PC-3 (cell line): ENCODE measurements at regions not wholly inside any gene's neighbourhood (a gene's known extent, or its start where the extent isn't known, plus 50 kb on each side); places are given as distances from the start of the nearest gene placed in this dataset.

Experiments
- ATAC-seq: fragments of 200-7000 bp; cut with Tn5 transposase; 2 replicates; pipeline ENCODE4 v1.9.1; 2020; ENCODE audit warnings: mild to moderate bottlenecking, moderate library complexity
- BruUV-seq: library from RNA; stranded (reverse); fragments of 400-500 nt; replicated peaks from 2 replicates; lab custom pipeline; 2021; lab: Mats Ljungman, UMichigan
- CTCF ChIA-PET: fragments of 300-600 bp; sonication (Branson Sonifier 250); formaldehyde crosslinking; loops from one replicate; lab custom pipeline; 2022; ENCODE audit warnings: antibody characterized with exemption; lab: Charles Lee
- POLR2A ChIA-PET: fragments of 300-600 bp; sonication (Branson Sonifier 250); formaldehyde crosslinking; loops from one replicate; lab custom pipeline; 2022; ENCODE audit warnings: antibody characterized with exemption; ENCODE audit not compliant: unreplicated experiment; lab: Charles Lee
- DNase-seq: peaks from one replicate; pipeline ENCODE4 v3.0.0-alpha.2; 2015
- H2AFZ ChIP-seq: fragments of 300-600 bp; sonication (generic); 2 replicates; pipeline ENCODE4 v1.6.0; 2016; ENCODE audit warnings: antibody characterized with exemption, low read length
- H3F3A ChIP-seq: fragments of 300-600 bp; sonication (generic); one replicate; pipeline ENCODE4 v1.6.0; 2017; ENCODE audit warnings: antibody characterized with exemption, low read length, control low read depth, mild to moderate bottlenecking; ENCODE audit not compliant: unreplicated experiment
- H3K27ac ChIP-seq: fragments of 300-600 bp; sonication (generic); 2 replicates; pipeline ENCODE4 v1.5.1; 2016; ENCODE audit warnings: mild to moderate bottlenecking, low read length
- H3K27me3 ChIP-seq: fragments of 300-600 bp; sonication (generic); 2 replicates; pipeline ENCODE4 v1.6.1; 2016; ENCODE audit warnings: low read length, mixed read lengths
- H3K36me3 ChIP-seq: fragments of 300-600 bp; sonication (generic); 2 replicates; pipeline ENCODE4 v1.6.1; 2016; ENCODE audit warnings: low read depth, mixed run types, low read length, mixed read lengths
- H3K4me1 ChIP-seq: fragments of 300-600 bp; sonication (generic); 2 replicates; pipeline ENCODE4 v1.5.1; 2016; ENCODE audit warnings: low read length; ENCODE audit not compliant: insufficient read depth
- H3K4me2 ChIP-seq: fragments of 300-600 bp; sonication (generic); 2 replicates; pipeline ENCODE4 v1.6.0; 2016; ENCODE audit warnings: low read length
- H3K4me3 ChIP-seq: fragments of 300-600 bp; sonication (generic); 2 replicates; pipeline ENCODE4 v1.5.1; 2016; ENCODE audit warnings: mild to moderate bottlenecking, low read length, mixed read lengths
- H3K79me2 ChIP-seq: fragments of 300-600 bp; sonication (generic); 2 replicates; pipeline ENCODE4 v1.6.1; 2017; ENCODE audit warnings: low read length, mixed read lengths
- H3K9ac ChIP-seq: fragments of 300-600 bp; sonication (generic); 2 replicates; pipeline ENCODE4 v1.6.0; 2016; ENCODE audit warnings: mild to moderate bottlenecking, low read length
- H3K9me2 ChIP-seq: fragments of 300-600 bp; sonication (generic); replicated peaks from 2 replicates; pipeline ENCODE4 v1.6.1; 2016; ENCODE audit warnings: mixed run types, low read length, mixed read lengths
- H3K9me3 ChIP-seq: fragments of 300-600 bp; sonication (generic); 2 replicates; pipeline ENCODE4 v1.6.1; 2016; ENCODE audit warnings: low read length, mixed read lengths
- H4K20me1 ChIP-seq: fragments of 300-600 bp; sonication (generic); 2 replicates; pipeline ENCODE4 v1.6.1; 2016; ENCODE audit warnings: low read length, mixed read lengths
- EZH2 ChIP-seq: fragments of 300-600 bp; sonication (generic); IDR thresholded peaks from one replicate; pipeline ENCODE4 v1.6.1; 2017; ENCODE audit warnings: antibody characterized with exemption, mild to moderate bottlenecking, low read length; ENCODE audit not compliant: unreplicated experiment
- EZH2phosphoT487 ChIP-seq: fragments of 300-600 bp; sonication (generic); IDR thresholded peaks from 2 replicates; pipeline ENCODE4 v1.6.1; 2018; ENCODE audit warnings: mild to moderate bottlenecking, antibody characterized with exemption, low read length, borderline replicate concordance
- intact Hi-C: fragments of 100-400 bp; cut with micrococcal nuclease; formaldehyde crosslinking; loops from 2 replicates; pipeline ENCODE4 v1.9.0; 2023
- TF ChIP-seq, protein P1 (sequence below): fragments of 300-600 bp; sonication (generic); conservative IDR thresholded peaks from 2 replicates; pipeline ENCODE4 v1.5.1; 2017; ENCODE audit warnings: antibody characterized with exemption, low read depth, mild to moderate bottlenecking, low read length

DNA sequence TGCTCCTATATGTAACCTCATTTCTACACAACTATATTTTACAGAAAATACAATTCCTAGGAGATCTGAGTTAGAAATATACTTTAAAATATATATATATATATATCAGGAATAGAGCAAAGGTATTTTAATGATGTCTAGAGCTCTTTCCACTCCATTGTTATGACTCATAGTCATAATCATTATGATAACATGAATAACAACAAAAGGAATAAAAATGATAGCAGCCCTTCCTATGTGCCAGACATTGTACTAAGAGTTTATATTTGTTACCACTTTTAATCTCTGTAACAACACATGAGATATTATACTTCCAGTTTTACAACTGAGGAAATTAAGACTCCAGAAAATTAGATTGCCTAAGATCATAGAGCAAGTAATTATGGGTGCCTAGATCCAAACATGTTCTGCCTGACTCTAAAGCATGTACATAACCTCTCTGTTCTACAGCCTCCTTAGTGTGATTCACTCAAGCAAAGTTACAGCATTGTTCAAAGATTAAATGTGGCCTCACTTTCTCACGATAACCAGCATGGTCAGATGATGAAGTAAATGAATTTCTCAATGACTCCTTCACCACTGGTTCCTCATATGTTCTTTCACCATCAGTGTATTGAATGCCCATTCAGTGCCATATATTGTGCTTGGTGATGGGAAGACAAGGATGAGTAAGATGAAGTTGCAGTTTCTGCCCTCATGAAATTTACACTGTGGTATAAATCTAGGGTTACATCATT, 452.1 kb downstream of the EFNA5 start:
- ATAC-seq (no peak), DNase-seq (peak; percentile 17)
- H3K9me3 ChIP-seq: no peaks in the 10 kb centered on the region
- intact Hi-C loops: no loop called here
- ChIA-PET CTCF (interaction anchor here (0.6 kb wide), 1 partner anchor 747 kb away, joined by 3 read pairs; no protein-coding TSS in a partner anchor), POLR2A (no interaction called here)
- H4K20me1 ChIP-seq: no peaks in the 10 kb centered on the region
- no peaks in the 10 kb centered on the region for H3F3A ChIP-seq
- peak overlapping the region; percentile 55; the same call in 1 of the 2 replicates for H3K27ac ChIP-seq
- H3K9me2 ChIP-seq: no peaks in the 10 kb centered on the region
- H3K4me2 ChIP-seq: peak overlapping the region; percentile 76; the same call in 1 of the 2 replicates
- H3K9ac ChIP-seq: no peak overlapping the region
- no TSS peak for BruUV-seq
- H3K27me3 ChIP-seq: no peaks in the 10 kb centered on the region
- TF ChIP-seq, protein P1, sequence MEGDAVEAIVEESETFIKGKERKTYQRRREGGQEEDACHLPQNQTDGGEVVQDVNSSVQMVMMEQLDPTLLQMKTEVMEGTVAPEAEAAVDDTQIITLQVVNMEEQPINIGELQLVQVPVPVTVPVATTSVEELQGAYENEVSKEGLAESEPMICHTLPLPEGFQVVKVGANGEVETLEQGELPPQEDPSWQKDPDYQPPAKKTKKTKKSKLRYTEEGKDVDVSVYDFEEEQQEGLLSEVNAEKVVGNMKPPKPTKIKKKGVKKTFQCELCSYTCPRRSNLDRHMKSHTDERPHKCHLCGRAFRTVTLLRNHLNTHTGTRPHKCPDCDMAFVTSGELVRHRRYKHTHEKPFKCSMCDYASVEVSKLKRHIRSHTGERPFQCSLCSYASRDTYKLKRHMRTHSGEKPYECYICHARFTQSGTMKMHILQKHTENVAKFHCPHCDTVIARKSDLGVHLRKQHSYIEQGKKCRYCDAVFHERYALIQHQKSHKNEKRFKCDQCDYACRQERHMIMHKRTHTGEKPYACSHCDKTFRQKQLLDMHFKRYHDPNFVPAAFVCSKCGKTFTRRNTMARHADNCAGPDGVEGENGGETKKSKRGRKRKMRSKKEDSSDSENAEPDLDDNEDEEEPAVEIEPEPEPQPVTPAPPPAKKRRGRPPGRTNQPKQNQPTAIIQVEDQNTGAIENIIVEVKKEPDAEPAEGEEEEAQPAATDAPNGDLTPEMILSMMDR: no peak
- no peak for TF ChIP-seq EZH2phosphoT487
- H3K36me3 ChIP-seq: no peaks in the 10 kb centered on the region
- H3K4me1 ChIP-seq: peaks cover 36% of the 10 kb centered on the region
- no peak overlapping the region for H2AFZ ChIP-seq
- no peaks in the 10 kb centered on the region for H3K79me2 ChIP-seq
- H3K4me3 ChIP-seq: no peak overlapping the region

DNA sequence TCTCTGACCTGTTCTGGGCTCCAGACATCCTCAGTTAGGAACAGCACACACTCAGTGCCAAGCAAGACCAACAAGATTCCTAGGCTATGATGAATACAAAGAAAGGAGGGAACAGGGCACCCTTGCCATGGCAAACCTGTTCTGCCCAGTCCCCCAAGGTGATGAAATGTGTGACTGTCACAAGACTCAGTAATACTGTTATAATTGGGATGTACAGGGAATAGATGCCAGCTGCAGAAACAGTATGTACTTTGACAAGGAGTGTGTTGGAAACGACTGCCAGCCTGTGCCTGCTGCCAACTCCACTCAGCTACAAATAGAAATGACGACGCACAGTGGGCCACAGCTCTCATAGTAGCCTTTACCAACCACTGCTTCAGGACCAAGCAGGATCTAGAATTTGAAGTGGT, 453.0 kb downstream of the EFNA5 start:
- H3K27me3 ChIP-seq: no peaks in the 10 kb centered on the region
- no peak overlapping the region for H3K9ac ChIP-seq
- BruUV-seq: no TSS peak
- no peaks in the 10 kb centered on the region for H4K20me1 ChIP-seq
- intact Hi-C loops: no loop called here
- H3K79me2 ChIP-seq: no peaks in the 10 kb centered on the region
- no peaks in the 10 kb centered on the region for H3K9me3 ChIP-seq
- peak overlapping the region; percentile 55 for H3K27ac ChIP-seq
- H3K4me2 ChIP-seq: peak overlapping the region; percentile 76
- TF ChIP-seq, protein P1: no peak
- TF ChIP-seq EZH2: no peak
- TF ChIP-seq EZH2phosphoT487: no peak
- CTCF ChIA-PET: no interaction called here
- H3K9me2 ChIP-seq: no peaks in the 10 kb centered on the region
- H3F3A ChIP-seq: no peaks in the 10 kb centered on the region
- H3K4me1 ChIP-seq: peaks cover 36% of the 10 kb centered on the region
- ATAC-seq (peak; percentile 91), DNase-seq (peak; percentile 91)
- H3K4me3 ChIP-seq: peak overlapping the region; percentile 33; the same call in 1 of the 2 replicates
- POLR2A ChIA-PET: no interaction called here
- 0 out of 2 replicates have a peak overlapping the region, but pooled peaks have one; percentile 36 for H2AFZ ChIP-seq
- H3K36me3 ChIP-seq: no peaks in the 10 kb centered on the region

DNA sequence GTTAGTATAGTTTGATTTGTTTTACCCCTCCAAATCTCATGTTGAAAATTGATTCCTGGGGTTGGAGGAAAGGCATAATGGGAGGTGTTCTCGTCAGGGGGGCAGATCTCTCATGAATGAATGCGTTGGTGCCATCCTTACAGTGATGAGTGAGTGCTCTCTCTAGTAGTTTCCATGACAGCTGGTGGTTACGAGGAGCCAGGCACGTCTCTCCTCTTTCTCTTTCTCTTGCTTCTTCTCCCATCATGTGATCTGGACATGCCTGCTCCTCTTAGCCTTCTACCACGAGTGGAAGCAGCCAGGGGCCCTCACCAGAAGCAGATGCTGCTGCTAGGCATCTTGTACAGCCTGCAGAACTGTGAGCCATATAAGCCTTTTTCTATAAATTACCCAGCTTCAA, 454.1 kb downstream of the EFNA5 start:
- no peak overlapping the region for H3K9ac ChIP-seq
- H4K20me1 ChIP-seq: no peaks in the 10 kb centered on the region
- no peak for ATAC-seq
- H3K36me3 ChIP-seq: no peaks in the 10 kb centered on the region
- intact Hi-C loops: no loop called here
- H3K27me3 ChIP-seq: no peaks in the 10 kb centered on the region
- TF ChIP-seq EZH2: no peak
- TF ChIP-seq, protein P1: no peak
- TF ChIP-seq EZH2phosphoT487: no peak
- H2AFZ ChIP-seq: no peak overlapping the region
- ChIA-PET POLR2A (no interaction called here), CTCF (no interaction called here)
- H3K79me2 ChIP-seq: no peaks in the 10 kb centered on the region
- H3K9me2 ChIP-seq: no peaks in the 10 kb centered on the region
- peak overlapping the region; percentile 76; the same call in 1 of the 2 replicates for H3K4me2 ChIP-seq
- peaks cover 36% of the 10 kb centered on the region for H3K4me1 ChIP-seq
- no peaks in the 10 kb centered on the region for H3K9me3 ChIP-seq
- no peak overlapping the region for H3K27ac ChIP-seq
- DNase-seq: no peak
- H3K4me3 ChIP-seq: no peak overlapping the region
- no TSS peak for BruUV-seq
- H3F3A ChIP-seq: no peaks in the 10 kb centered on the region
